MM.1S (cell line): ENCODE measurements at regions not wholly inside any gene's neighbourhood (a gene's known extent, or its start where the extent isn't known, plus 50 kb on each side); places are given as distances from the start of the nearest gene placed in this dataset.
A peak's percentile ranks its signal among the peaks of the same experiment; 100 is the strongest.

Source experiments
- DNase-seq: peaks from one replicate; pipeline ENCODE4 v3.0.0-alpha.2; 2015
- H2AFZ ChIP-seq: fragments of 300-600 bp; sonication (generic); 2 replicates; pipeline ENCODE4 v1.6.0; 2016; ENCODE audit warnings: antibody characterized with exemption, low read length
- H3F3A ChIP-seq: fragments of 300-600 bp; sonication (generic); 2 replicates; pipeline ENCODE4 v1.6.1; 2016; ENCODE audit warnings: mild to moderate bottlenecking, antibody characterized with exemption, low read length, moderate library complexity, mixed read lengths; ENCODE audit not compliant: insufficient read depth
- H3K27ac ChIP-seq: fragments of 300-600 bp; sonication (generic); 2 replicates; pipeline ENCODE4 v1.5.1; 2016; ENCODE audit warnings: mild to moderate bottlenecking, low read length
- H3K27me3 ChIP-seq: fragments of 300-600 bp; sonication (generic); replicated peaks from 2 replicates; pipeline ENCODE4 v1.6.0; 2016; ENCODE audit warnings: low read length; ENCODE audit not compliant: insufficient read depth
- H3K36me3 ChIP-seq: fragments of 300-600 bp; sonication (generic); replicated peaks from 2 replicates; pipeline ENCODE4 v1.6.1; 2016; ENCODE audit warnings: mild to moderate bottlenecking, low read length, mixed read lengths; ENCODE audit not compliant: insufficient read depth
- H3K4me1 ChIP-seq: fragments of 300-600 bp; sonication (generic); 2 replicates; pipeline ENCODE4 v1.6.1; 2016; ENCODE audit warnings: low read length, mixed read lengths
- H3K4me2 ChIP-seq: fragments of 300-600 bp; sonication (generic); 2 replicates; pipeline ENCODE4 v1.6.0; 2016; ENCODE audit warnings: low read depth, low read length
- H3K4me3 ChIP-seq: fragments of 300-600 bp; sonication (generic); 2 replicates; pipeline ENCODE4 v1.5.1; 2016; ENCODE audit warnings: low read length, mixed read lengths
- H3K79me2 ChIP-seq: fragments of 300-600 bp; sonication (generic); 2 replicates; pipeline ENCODE4 v1.6.1; 2016; ENCODE audit warnings: mixed run types, low read length, mixed read lengths
- H3K9ac ChIP-seq: fragments of 300-600 bp; sonication (generic); 2 replicates; pipeline ENCODE4 v1.6.1; 2016; ENCODE audit warnings: low read length, mixed read lengths
- H3K9me2 ChIP-seq: fragments of 300-600 bp; sonication (generic); replicated peaks from 2 replicates; pipeline ENCODE4 v1.6.1; 2016; ENCODE audit warnings: mild to moderate bottlenecking, low read length, mixed read lengths; ENCODE audit not compliant: insufficient read depth
- H3K9me3 ChIP-seq: fragments of 300-600 bp; sonication (generic); replicated peaks from 2 replicates; pipeline ENCODE4 v1.6.1; 2016; ENCODE audit warnings: mild to moderate bottlenecking, low read length, mixed read lengths; ENCODE audit not compliant: insufficient read depth
- H4K20me1 ChIP-seq: fragments of 300-600 bp; sonication (generic); 2 replicates; pipeline ENCODE4 v1.6.1; 2016; ENCODE audit warnings: mild to moderate bottlenecking, low read length, moderate library complexity, mixed read lengths; ENCODE audit not compliant: insufficient read depth
- EZH2 ChIP-seq: fragments of 300-600 bp; sonication (generic); optimal IDR thresholded peaks from 2 replicates; pipeline ENCODE3; 2017; ENCODE audit warnings: low read depth, mild to moderate bottlenecking, antibody characterized with exemption, low read length, mixed read lengths
- EZH2phosphoT487 ChIP-seq: fragments of 300-600 bp; sonication (generic); IDR thresholded peaks from 2 replicates; pipeline ENCODE4 v1.6.1; 2018; ENCODE audit warnings: antibody characterized with exemption, low read length
- TF ChIP-seq, protein P1 (sequence below): fragments of 300-600 bp; sonication (generic); IDR thresholded peaks from 2 replicates; pipeline ENCODE4 v1.5.1; 2016; ENCODE audit warnings: antibody characterized with exemption, low read length, mixed read lengths

- peaks cover 12% of the 10 kb centered on the region for H3K4me1 ChIP-seq
- H2AFZ ChIP-seq, result no peak overlapping the region
- TF ChIP-seq EZH2 (no peak), EZH2phosphoT487 (no peak)
- TF ChIP-seq, protein P1, sequence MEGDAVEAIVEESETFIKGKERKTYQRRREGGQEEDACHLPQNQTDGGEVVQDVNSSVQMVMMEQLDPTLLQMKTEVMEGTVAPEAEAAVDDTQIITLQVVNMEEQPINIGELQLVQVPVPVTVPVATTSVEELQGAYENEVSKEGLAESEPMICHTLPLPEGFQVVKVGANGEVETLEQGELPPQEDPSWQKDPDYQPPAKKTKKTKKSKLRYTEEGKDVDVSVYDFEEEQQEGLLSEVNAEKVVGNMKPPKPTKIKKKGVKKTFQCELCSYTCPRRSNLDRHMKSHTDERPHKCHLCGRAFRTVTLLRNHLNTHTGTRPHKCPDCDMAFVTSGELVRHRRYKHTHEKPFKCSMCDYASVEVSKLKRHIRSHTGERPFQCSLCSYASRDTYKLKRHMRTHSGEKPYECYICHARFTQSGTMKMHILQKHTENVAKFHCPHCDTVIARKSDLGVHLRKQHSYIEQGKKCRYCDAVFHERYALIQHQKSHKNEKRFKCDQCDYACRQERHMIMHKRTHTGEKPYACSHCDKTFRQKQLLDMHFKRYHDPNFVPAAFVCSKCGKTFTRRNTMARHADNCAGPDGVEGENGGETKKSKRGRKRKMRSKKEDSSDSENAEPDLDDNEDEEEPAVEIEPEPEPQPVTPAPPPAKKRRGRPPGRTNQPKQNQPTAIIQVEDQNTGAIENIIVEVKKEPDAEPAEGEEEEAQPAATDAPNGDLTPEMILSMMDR, result no peak
- no peaks in the 10 kb centered on the region for H3K79me2 ChIP-seq
- H3K27me3 ChIP-seq, result no peaks in the 10 kb centered on the region
- H3K4me2 ChIP-seq, result no peak overlapping the region
- DNase-seq, result no peak
- no peaks in the 10 kb centered on the region for H3K9me2 ChIP-seq
- no peaks in the 10 kb centered on the region for H4K20me1 ChIP-seq
- H3K36me3 ChIP-seq, result no peaks in the 10 kb centered on the region
- H3K9me3 ChIP-seq, result no peaks in the 10 kb centered on the region
- no peak overlapping the region for H3K9ac ChIP-seq
- H3K27ac ChIP-seq, result no peak overlapping the region
- no peak overlapping the region for H3K4me3 ChIP-seq
- H3F3A ChIP-seq, result no peaks in the 10 kb centered on the region
These were observed 469.3 kb upstream of the KLF6 start for GRCh38 chr10:4254101-4254994.

GRCh38 chr10:4252701-4253100, 467.7 kb upstream of the KLF6 start:
- H3K9ac ChIP-seq, result no peak overlapping the region
- H3K36me3 ChIP-seq, result no peaks in the 10 kb centered on the region
- H3K9me2 ChIP-seq, result no peaks in the 10 kb centered on the region
- H4K20me1 ChIP-seq, result no peaks in the 10 kb centered on the region
- no peaks in the 10 kb centered on the region for H3K79me2 ChIP-seq
- no peak overlapping the region for H3K4me3 ChIP-seq
- TF ChIP-seq EZH2phosphoT487 (no peak), EZH2 (no peak)
- TF ChIP-seq, protein P1, result no peak
- no peak for DNase-seq
- no peaks in the 10 kb centered on the region for H3K9me3 ChIP-seq
- no peaks in the 10 kb centered on the region for H3K27me3 ChIP-seq
- no peak overlapping the region for H3K4me2 ChIP-seq
- no peak overlapping the region for H3K27ac ChIP-seq
- no peak overlapping the region for H2AFZ ChIP-seq
- peaks cover 12% of the 10 kb centered on the region for H3K4me1 ChIP-seq
- no peaks in the 10 kb centered on the region for H3F3A ChIP-seq

DNA sequence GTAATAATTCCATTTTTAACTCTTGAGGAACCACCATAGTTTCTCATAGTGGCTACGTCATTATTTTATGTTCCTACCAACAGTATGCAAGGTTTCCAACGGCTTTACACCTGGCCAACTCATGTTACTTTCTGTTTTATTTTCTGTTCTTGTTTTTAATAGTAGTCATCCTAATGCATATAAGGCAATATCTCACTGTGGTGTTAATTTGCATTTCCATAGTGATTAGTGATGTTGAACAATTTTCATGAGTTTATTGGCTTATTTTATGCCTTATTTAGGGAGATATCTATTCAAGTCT, 465.5 kb upstream of the KLF6 start:
- Histone ChIP-seq H2AFZ (no peak overlapping the region), H3K4me3 (no peak overlapping the region), H3K4me2 (peak overlapping the region; percentile 12; the same call in 1 of the 2 replicates), H3K4me1 (peaks cover 12% of the 10 kb centered on the region), H3F3A (no peaks in the 10 kb centered on the region), H3K9me3 (no peaks in the 10 kb centered on the region), H3K9ac (no peak overlapping the region), H3K79me2 (no peaks in the 10 kb centered on the region), H3K27ac (no peak overlapping the region), H3K36me3 (no peaks in the 10 kb centered on the region), H3K27me3 (no peaks in the 10 kb centered on the region), H4K20me1 (no peaks in the 10 kb centered on the region), H3K9me2 (no peaks in the 10 kb centered on the region)
- DNase-seq, result peak; percentile 77
- TF ChIP-seq EZH2 (no peak), EZH2phosphoT487 (no peak)
- TF ChIP-seq, protein P1, result no peak
